B cell (primary cell): ENCODE measurements at regions not wholly inside any gene's neighbourhood (a gene's known extent, or its start where the extent isn't known, plus 50 kb on each side); places are given as distances from the start of the nearest gene placed in this dataset.

Source experiments
- ATAC-seq: fragments of 200-7000 bp; cut with Tn5 transposase; one replicate; pipeline ENCODE4 v1.10.0; 2021; ENCODE audit warnings: low read depth, mild to moderate bottlenecking, moderate number of reproducible peaks, moderate library complexity
- CTCF ChIA-PET: fragments of 350-600 bp; sonication (Branson Sonifier 250); formaldehyde crosslinking; loops from one replicate; lab custom pipeline; 2021; ENCODE audit warnings: antibody characterized with exemption, inconsistent platforms; lab: Charles Lee
- POLR2A ChIA-PET: fragments of 350-600 bp; sonication (Branson Sonifier 250); formaldehyde crosslinking; loops from one replicate; lab custom pipeline; 2021; ENCODE audit warnings: antibody characterized with exemption; lab: Charles Lee
- DNase-seq: peaks from one replicate; pipeline ENCODE4 v3.0.0; 2013
- H2AFZ ChIP-seq: 2 replicates; pipeline ENCODE4 v1.6.1; 2012; ENCODE audit warnings: mild to moderate bottlenecking, low read depth, low read length; ENCODE audit not compliant: insufficient read depth, poor library complexity, severe bottlenecking
- H3K27ac ChIP-seq, 2 donors: 1 replicate in 1 of 2; 2 replicates in 1 of 2; pipeline ENCODE4 v1.5.1; 2012 to 2013; ENCODE audit warnings: low read length in 2 of 2, mild to moderate bottlenecking in 2 of 2, moderate library complexity in 1 of 2
- H3K27me3 ChIP-seq, 4 experiments: fragments of 200-600 bp in 1 of 4; sonication (generic) in 1 of 4; replicated peaks in 1 of 4; 1 replicate in 2 of 4; 2 replicates in 2 of 4; pipeline versions ENCODE4 v1.6.1 to v1.7.0; 2013 to 2016; ENCODE audit warnings: low read length in 3 of 4, mild to moderate bottlenecking in 2 of 4, mixed read lengths in 1 of 4, moderate library complexity in 1 of 4; ENCODE audit not compliant: insufficient read depth in 4 of 4, control insufficient read depth in 3 of 4; ENCODE audit errors: control extremely low read depth in 1 of 4
- H3K36me3 ChIP-seq, 2 experiments: replicated peaks in 1 of 2; 1 replicate in 1 of 2; 2 replicates in 1 of 2; pipeline versions ENCODE4 v1.6.1 to v1.7.1; 2013; ENCODE audit warnings: low read length in 1 of 2; ENCODE audit not compliant: insufficient read depth in 2 of 2, control insufficient read depth in 1 of 2; ENCODE audit errors: control extremely low read depth in 1 of 2, extremely low read depth in 1 of 2
- H3K4me1 ChIP-seq, 2 donors: fragments of 200-600 bp in 1 of 2; sonication (generic) in 1 of 2; 1 replicate in 1 of 2; 2 replicates in 1 of 2; pipeline versions ENCODE4 v1.5.1 to v1.6.1; 2013 to 2017; ENCODE audit warnings: low read length in 2 of 2; ENCODE audit not compliant: control insufficient read depth in 2 of 2, insufficient read depth in 2 of 2
- H3K4me2 ChIP-seq: replicated peaks from 2 replicates; pipeline ENCODE3; 2012; ENCODE audit warnings: mild to moderate bottlenecking, low read depth, low read length; ENCODE audit not compliant: poor library complexity, severe bottlenecking
- H3K4me3 ChIP-seq, 5 experiments: fragments of 200-600 bp in 1 of 5; sonication (generic) in 1 of 5; 1 replicate in 3 of 5; 2 replicates in 2 of 5; pipeline versions ENCODE4 v1.5.1 to v1.7.0; 2011 to 2016; ENCODE audit warnings: low read length in 4 of 5, mild to moderate bottlenecking in 4 of 5, low read depth in 2 of 5, control low read depth in 1 of 5, moderate library complexity in 1 of 5; ENCODE audit not compliant: insufficient read depth in 1 of 5; ENCODE audit errors: control extremely low read depth in 1 of 5, extremely low read depth in 1 of 5
- H3K79me2 ChIP-seq: fragments of 200-600 bp; sonication (generic); one replicate; pipeline ENCODE4 v1.6.0; 2016; ENCODE audit warnings: low read length; ENCODE audit not compliant: control insufficient read depth, insufficient read depth
- H3K9ac ChIP-seq: fragments of 200-600 bp; sonication (generic); 2 replicates; pipeline ENCODE4 v1.6.1; 2017; ENCODE audit warnings: mild to moderate bottlenecking, low read length, moderate library complexity
- H3K9me3 ChIP-seq, 3 donors: one replicate each; pipeline versions ENCODE4 v1.6.1 to v1.7.1; 2013; ENCODE audit warnings: low read length in 2 of 3; ENCODE audit not compliant: control insufficient read depth in 2 of 3, insufficient read depth in 1 of 3; ENCODE audit errors: control extremely low read depth in 1 of 3
- H4K20me1 ChIP-seq: 2 replicates; pipeline ENCODE4 v1.6.0; 2012; ENCODE audit warnings: mild to moderate bottlenecking, low read length; ENCODE audit not compliant: insufficient read depth, control insufficient read depth, poor library complexity, severe bottlenecking
- H3K27ac Mint-ChIP-seq: one replicate; pipeline ENCODE4 v1.8.0; 2021; ENCODE audit warnings: mixed read lengths
- H3K27me3 Mint-ChIP-seq: one replicate; pipeline ENCODE4 v1.8.0; 2021; ENCODE audit warnings: mixed read lengths
- H3K4me1 Mint-ChIP-seq: one replicate; pipeline ENCODE4 v1.8.0; 2021; ENCODE audit warnings: mixed read lengths
- H3K4me3 Mint-ChIP-seq: one replicate; pipeline ENCODE4 v1.8.0; 2021; ENCODE audit warnings: mixed read lengths
- H3K9me3 Mint-ChIP-seq: one replicate; pipeline ENCODE4 v1.8.0; 2022; ENCODE audit warnings: mixed read lengths; ENCODE audit not compliant: insufficient read depth
- CTCF ChIP-seq: fragments of 200-600 bp; IDR thresholded peaks from one replicate; pipeline ENCODE4 v1.8.0; 2022; ENCODE audit warnings: antibody characterized with exemption, mild to moderate bottlenecking
- EZH2 ChIP-seq: IDR thresholded peaks from 2 replicates; pipeline ENCODE4 v1.6.1; 2012; ENCODE audit warnings: borderline replicate concordance, low read depth, mild to moderate bottlenecking, moderate library complexity, low read length; ENCODE audit not compliant: insufficient read depth, poor library complexity, severe bottlenecking
- WGBS: methylation state at CpG from one replicate; pipeline ENCODE4 v1.1.5; 2013; ENCODE audit warnings: missing lambda C conversion rate; ENCODE audit not compliant: insufficient coverage; 5-methylcytosine and 5-hydroxymethylcytosine counted together
- intact Hi-C: fragments of 100-400 bp; cut with micrococcal nuclease; formaldehyde crosslinking; loops from one replicate; pipeline ENCODE4 v1.10.0; 2022

GRCh38 chr5:159619826-159620225 lies 289.5 kb upstream of the IL12B start:
- Histone ChIP-seq H4K20me1 (no peaks in the 10 kb centered on the region), H3K27me3 (no peaks in the 10 kb centered on the region), H3K4me1 (no peaks in the 10 kb centered on the region), H3K4me3 (no peak overlapping the region), H3K79me2 (no peaks in the 10 kb centered on the region), H3K36me3 (no peaks in the 10 kb centered on the region), H3K9ac (no peak overlapping the region), H2AFZ (no peak overlapping the region), H3K4me2 (no peak overlapping the region), H3K27ac (no peak overlapping the region), H3K9me3 (peaks cover 0 to 14% (median 10%) of the 10 kb centered on the region in 3 donors)
- CTCF ChIA-PET, result no interaction called here
- Mint-ChIP-seq H3K4me3 (no peak overlapping the region), H3K9me3 (peaks cover 5% of the 10 kb centered on the region), H3K27ac (no peak overlapping the region), H3K4me1 (no peaks in the 10 kb centered on the region), H3K27me3 (peaks cover 20% of the 10 kb centered on the region)
- 100% methylated on average over 4 of the region's 4 CpGs for WGBS
- ATAC-seq (no peak), DNase-seq (no peak)
- TF ChIP-seq EZH2 (no peak), CTCF (no peak)
- POLR2A ChIA-PET, result no interaction called here
- intact Hi-C loops, result no loop called here

- no peak overlapping the region for H3K4me2 ChIP-seq
- no peak overlapping the region for H3K9ac ChIP-seq
- no peaks in the 10 kb centered on the region for H3K4me1 Mint-ChIP-seq
- intact Hi-C loops, result no loop called here
- H3K4me1 ChIP-seq, result no peaks in the 10 kb centered on the region
- no peaks in the 10 kb centered on the region for H4K20me1 ChIP-seq
- no peak overlapping the region for H2AFZ ChIP-seq
- no peak overlapping the region for H3K27ac Mint-ChIP-seq
- WGBS, result 98% methylated on average over 4 of the region's 5 CpGs
- no peak overlapping the region for H3K4me3 Mint-ChIP-seq
- H3K27ac ChIP-seq, result no peak overlapping the region
- ATAC-seq (no peak), DNase-seq (no peak)
- H3K27me3 ChIP-seq, result no peaks in the 10 kb centered on the region
- POLR2A ChIA-PET, result no interaction called here
- H3K36me3 ChIP-seq, result no peaks in the 10 kb centered on the region
- H3K4me3 ChIP-seq, result no peak overlapping the region
- peaks cover 5% of the 10 kb centered on the region for H3K9me3 Mint-ChIP-seq
- TF ChIP-seq CTCF (no peak), EZH2 (no peak)
- H3K27me3 Mint-ChIP-seq, result peaks cover 21% of the 10 kb centered on the region
- H3K79me2 ChIP-seq, result no peaks in the 10 kb centered on the region
- CTCF ChIA-PET, result no interaction called here
- peaks cover 0 to 14% (median 10%) of the 10 kb centered on the region in 3 donors for H3K9me3 ChIP-seq
Measured at GRCh38 chr5:159620853-159621540, 290.7 kb upstream of the IL12B start.
